ENCODE measurements at regions not wholly inside any gene's neighbourhood (a gene's known extent, or its start where the extent isn't known, plus 50 kb on each side); places are given as distances from the start of the nearest gene placed in this dataset.

DNA sequence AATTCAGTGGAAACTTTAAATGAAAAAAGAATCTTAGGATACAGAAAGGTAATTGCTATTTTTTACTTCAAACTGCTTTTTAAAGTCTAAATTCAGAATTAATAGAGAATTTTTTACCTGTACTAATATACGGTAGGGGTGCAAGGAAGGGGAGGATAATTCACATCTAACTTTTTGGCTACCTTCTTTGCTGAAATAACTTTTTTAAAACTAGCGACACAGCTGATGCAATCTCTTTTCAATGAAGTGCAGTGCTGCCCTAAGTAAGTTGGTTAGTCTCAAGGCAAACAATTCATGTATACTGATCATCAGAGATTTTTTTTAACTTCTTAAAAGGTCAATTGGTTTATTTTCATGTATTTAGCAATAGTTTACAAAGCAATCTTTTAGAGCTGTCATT lies 119.8 kb downstream of the NEDD1 start:
- Histone ChIP-seq H3K27ac (ENCODE audit: low read length) (no peak overlapping the region), H3F3A (ENCODE audit: insufficient read depth, low read length, poor library complexity, severe bottlenecking) (no peaks in the 10 kb centered on the region), H3K27me3 (ENCODE audit: insufficient read depth, low read depth, low read length) (no peaks in the 10 kb centered on the region), H3K9me3 (ENCODE audit: low read length) (peaks cover 5% of the 10 kb centered on the region), H3K79me2 (replicated peaks; ENCODE audit: insufficient read depth, low read length) (no peaks in the 10 kb centered on the region), H4K20me1 (ENCODE audit: insufficient read depth) (no peaks in the 10 kb centered on the region), H2AFZ (ENCODE audit: low read depth, low read length) (no peak overlapping the region), H3K9me2 (ENCODE audit: insufficient read depth, low read length) (no peaks in the 10 kb centered on the region), H3K4me2 (ENCODE audit: low read length) (no peak overlapping the region), H3K36me3 (ENCODE audit: insufficient read depth, low read length) (no peaks in the 10 kb centered on the region), H3K4me3 (ENCODE audit: low read length) (no peak overlapping the region), H3K9ac (ENCODE audit: low read length) (no peak overlapping the region)
- TF ChIP-seq, protein P1, sequence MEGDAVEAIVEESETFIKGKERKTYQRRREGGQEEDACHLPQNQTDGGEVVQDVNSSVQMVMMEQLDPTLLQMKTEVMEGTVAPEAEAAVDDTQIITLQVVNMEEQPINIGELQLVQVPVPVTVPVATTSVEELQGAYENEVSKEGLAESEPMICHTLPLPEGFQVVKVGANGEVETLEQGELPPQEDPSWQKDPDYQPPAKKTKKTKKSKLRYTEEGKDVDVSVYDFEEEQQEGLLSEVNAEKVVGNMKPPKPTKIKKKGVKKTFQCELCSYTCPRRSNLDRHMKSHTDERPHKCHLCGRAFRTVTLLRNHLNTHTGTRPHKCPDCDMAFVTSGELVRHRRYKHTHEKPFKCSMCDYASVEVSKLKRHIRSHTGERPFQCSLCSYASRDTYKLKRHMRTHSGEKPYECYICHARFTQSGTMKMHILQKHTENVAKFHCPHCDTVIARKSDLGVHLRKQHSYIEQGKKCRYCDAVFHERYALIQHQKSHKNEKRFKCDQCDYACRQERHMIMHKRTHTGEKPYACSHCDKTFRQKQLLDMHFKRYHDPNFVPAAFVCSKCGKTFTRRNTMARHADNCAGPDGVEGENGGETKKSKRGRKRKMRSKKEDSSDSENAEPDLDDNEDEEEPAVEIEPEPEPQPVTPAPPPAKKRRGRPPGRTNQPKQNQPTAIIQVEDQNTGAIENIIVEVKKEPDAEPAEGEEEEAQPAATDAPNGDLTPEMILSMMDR (IDR thresholded peaks at IDR 0.05; ENCODE audit: poor library complexity, severe bottlenecking) = no peak
- no peak for TF ChIP-seq RAD21 (conservative IDR thresholded peaks at IDR 0.05)
- TF ChIP-seq TAF1 (IDR thresholded peaks at IDR 0.05; ENCODE audit: low read depth) = no peak
- no peak for TF ChIP-seq EP300 (conservative IDR thresholded peaks at IDR 0.05; ENCODE audit: poor library complexity, severe bottlenecking)
- no peak for TF ChIP-seq POLR2AphosphoS5 (IDR thresholded peaks at IDR 0.05)
- TF ChIP-seq, protein P2, sequence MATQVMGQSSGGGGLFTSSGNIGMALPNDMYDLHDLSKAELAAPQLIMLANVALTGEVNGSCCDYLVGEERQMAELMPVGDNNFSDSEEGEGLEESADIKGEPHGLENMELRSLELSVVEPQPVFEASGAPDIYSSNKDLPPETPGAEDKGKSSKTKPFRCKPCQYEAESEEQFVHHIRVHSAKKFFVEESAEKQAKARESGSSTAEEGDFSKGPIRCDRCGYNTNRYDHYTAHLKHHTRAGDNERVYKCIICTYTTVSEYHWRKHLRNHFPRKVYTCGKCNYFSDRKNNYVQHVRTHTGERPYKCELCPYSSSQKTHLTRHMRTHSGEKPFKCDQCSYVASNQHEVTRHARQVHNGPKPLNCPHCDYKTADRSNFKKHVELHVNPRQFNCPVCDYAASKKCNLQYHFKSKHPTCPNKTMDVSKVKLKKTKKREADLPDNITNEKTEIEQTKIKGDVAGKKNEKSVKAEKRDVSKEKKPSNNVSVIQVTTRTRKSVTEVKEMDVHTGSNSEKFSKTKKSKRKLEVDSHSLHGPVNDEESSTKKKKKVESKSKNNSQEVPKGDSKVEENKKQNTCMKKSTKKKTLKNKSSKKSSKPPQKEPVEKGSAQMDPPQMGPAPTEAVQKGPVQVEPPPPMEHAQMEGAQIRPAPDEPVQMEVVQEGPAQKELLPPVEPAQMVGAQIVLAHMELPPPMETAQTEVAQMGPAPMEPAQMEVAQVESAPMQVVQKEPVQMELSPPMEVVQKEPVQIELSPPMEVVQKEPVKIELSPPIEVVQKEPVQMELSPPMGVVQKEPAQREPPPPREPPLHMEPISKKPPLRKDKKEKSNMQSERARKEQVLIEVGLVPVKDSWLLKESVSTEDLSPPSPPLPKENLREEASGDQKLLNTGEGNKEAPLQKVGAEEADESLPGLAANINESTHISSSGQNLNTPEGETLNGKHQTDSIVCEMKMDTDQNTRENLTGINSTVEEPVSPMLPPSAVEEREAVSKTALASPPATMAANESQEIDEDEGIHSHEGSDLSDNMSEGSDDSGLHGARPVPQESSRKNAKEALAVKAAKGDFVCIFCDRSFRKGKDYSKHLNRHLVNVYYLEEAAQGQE (IDR thresholded peaks at IDR 0.05; ENCODE audit: borderline replicate concordance) = no peak

DNA sequence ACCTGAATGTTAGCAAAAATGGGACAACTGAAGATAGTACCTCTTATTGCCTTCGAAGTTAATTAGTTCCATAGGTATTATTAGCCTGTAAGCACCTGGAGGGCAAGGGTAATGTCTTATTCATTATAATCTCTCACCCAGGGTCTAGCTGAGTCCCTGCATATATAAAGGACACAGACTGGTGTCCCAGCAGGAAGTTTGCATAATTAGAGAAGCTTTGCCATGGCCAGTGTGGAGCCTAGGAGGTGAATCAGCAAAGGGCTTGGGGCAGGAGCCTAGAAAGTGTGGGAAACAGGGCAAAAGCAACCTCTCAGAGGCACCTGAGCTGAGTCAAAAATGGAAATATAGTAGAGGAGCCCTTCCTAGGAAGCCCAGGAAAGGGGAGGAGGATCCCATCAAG lies 120.4 kb downstream of the NEDD1 start:
- Histone ChIP-seq H3K9ac (ENCODE audit: low read length) (no peak overlapping the region), H2AFZ (ENCODE audit: low read depth, low read length) (no peak overlapping the region), H3K9me2 (ENCODE audit: insufficient read depth, low read length) (no peaks in the 10 kb centered on the region), H3K36me3 (ENCODE audit: insufficient read depth, low read length) (no peaks in the 10 kb centered on the region), H4K20me1 (ENCODE audit: insufficient read depth) (no peaks in the 10 kb centered on the region), H3K4me3 (ENCODE audit: low read length) (no peak overlapping the region), H3F3A (ENCODE audit: insufficient read depth, low read length, poor library complexity, severe bottlenecking) (no peaks in the 10 kb centered on the region), H3K27ac (ENCODE audit: low read length) (no peak overlapping the region), H3K79me2 (replicated peaks; ENCODE audit: insufficient read depth, low read length) (no peaks in the 10 kb centered on the region), H3K4me2 (ENCODE audit: low read length) (no peak overlapping the region), H3K27me3 (ENCODE audit: insufficient read depth, low read depth, low read length) (no peaks in the 10 kb centered on the region), H3K9me3 (ENCODE audit: low read length) (peaks cover 5% of the 10 kb centered on the region)
- TF ChIP-seq SMC3 (conservative IDR thresholded peaks at IDR 0.05; ENCODE audit: poor library complexity) (no peak), MXI1 (conservative IDR thresholded peaks at IDR 0.05; ENCODE audit: poor library complexity, severe bottlenecking) (no peak), POLR2AphosphoS5 (IDR thresholded peaks at IDR 0.05) (no peak), EP300 (conservative IDR thresholded peaks at IDR 0.05; ENCODE audit: poor library complexity, severe bottlenecking) (no peak), EZH2 (IDR thresholded peaks at IDR 0.05; ENCODE audit: borderline replicate concordance, insufficient read depth, low read length, poor library complexity, severe bottlenecking) (no peak), TAF1 (IDR thresholded peaks at IDR 0.05; ENCODE audit: low read depth) (no peak), RAD21 (conservative IDR thresholded peaks at IDR 0.05) (no peak)
- TF ChIP-seq, protein P1 (IDR thresholded peaks at IDR 0.05; ENCODE audit: poor library complexity, severe bottlenecking) = no peak
- TF ChIP-seq, protein P2 (IDR thresholded peaks at IDR 0.05; ENCODE audit: borderline replicate concordance) = no peak

Data from neural cell (in vitro differentiated cells).